ENCODE measurements at regions not wholly inside any gene's neighbourhood (a gene's known extent, or its start where the extent isn't known, plus 50 kb on each side); places are given as distances from the start of the nearest gene placed in this dataset.

DNA sequence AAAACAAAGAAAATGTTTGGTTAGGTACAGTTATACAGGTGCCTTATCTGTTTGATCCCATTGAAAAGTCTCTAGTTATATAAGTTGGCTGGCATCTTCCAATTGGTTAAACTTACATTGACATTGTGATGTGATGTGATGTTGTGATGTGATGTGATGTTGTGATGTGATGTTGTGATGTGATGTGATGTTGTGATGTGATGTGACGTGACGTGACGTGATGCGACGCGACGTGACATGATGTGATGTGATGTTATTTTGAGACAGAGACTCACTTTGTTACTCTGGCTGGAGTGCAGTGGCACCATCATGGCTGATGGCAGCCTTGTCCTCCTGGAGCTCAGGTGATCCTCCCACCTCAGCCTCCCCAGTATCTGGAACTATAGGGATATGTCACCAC is 507.6 kb downstream of the HAO1 start:
- no peaks in the 10 kb centered on the region for H3K9me2 ChIP-seq (replicated peaks; ENCODE audit: insufficient read depth, low read length)
- H3K27me3 ChIP-seq (replicated peaks; ENCODE audit: insufficient read depth, low read length), result no peaks in the 10 kb centered on the region
- no peaks in the 10 kb centered on the region for H4K20me1 ChIP-seq (ENCODE audit: insufficient read depth, low read length)
- H3F3A ChIP-seq (ENCODE audit: insufficient read depth, low read length), result no peaks in the 10 kb centered on the region
- no peak for TF ChIP-seq EZH2 (optimal IDR thresholded peaks at IDR 0.05; ENCODE audit: low read depth, low read length)
- TF ChIP-seq, protein P1, sequence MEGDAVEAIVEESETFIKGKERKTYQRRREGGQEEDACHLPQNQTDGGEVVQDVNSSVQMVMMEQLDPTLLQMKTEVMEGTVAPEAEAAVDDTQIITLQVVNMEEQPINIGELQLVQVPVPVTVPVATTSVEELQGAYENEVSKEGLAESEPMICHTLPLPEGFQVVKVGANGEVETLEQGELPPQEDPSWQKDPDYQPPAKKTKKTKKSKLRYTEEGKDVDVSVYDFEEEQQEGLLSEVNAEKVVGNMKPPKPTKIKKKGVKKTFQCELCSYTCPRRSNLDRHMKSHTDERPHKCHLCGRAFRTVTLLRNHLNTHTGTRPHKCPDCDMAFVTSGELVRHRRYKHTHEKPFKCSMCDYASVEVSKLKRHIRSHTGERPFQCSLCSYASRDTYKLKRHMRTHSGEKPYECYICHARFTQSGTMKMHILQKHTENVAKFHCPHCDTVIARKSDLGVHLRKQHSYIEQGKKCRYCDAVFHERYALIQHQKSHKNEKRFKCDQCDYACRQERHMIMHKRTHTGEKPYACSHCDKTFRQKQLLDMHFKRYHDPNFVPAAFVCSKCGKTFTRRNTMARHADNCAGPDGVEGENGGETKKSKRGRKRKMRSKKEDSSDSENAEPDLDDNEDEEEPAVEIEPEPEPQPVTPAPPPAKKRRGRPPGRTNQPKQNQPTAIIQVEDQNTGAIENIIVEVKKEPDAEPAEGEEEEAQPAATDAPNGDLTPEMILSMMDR (IDR thresholded peaks at IDR 0.05; ENCODE audit: low read length), result no peak
- TF ChIP-seq EZH2phosphoT487 (IDR thresholded peaks at IDR 0.05; ENCODE audit: low read length), result no peak
- no peak overlapping the region for H3K27ac ChIP-seq (ENCODE audit: low read length)
- no peaks in the 10 kb centered on the region for H3K79me2 ChIP-seq (ENCODE audit: low read length)
- H2AFZ ChIP-seq (ENCODE audit: low read length), result no peak overlapping the region
- DNase-seq, result no peak
- H3K9ac ChIP-seq (ENCODE audit: low read length), result no peak overlapping the region
- H3K36me3 ChIP-seq (replicated peaks; ENCODE audit: insufficient read depth, low read length), result no peaks in the 10 kb centered on the region
- no peak overlapping the region for H3K4me3 ChIP-seq (ENCODE audit: low read length)
- H3K4me1 ChIP-seq (ENCODE audit: low read length), result no peaks in the 10 kb centered on the region
- no peak overlapping the region for H3K4me2 ChIP-seq (ENCODE audit: low read depth, low read length)
- no peaks in the 10 kb centered on the region for H3K9me3 ChIP-seq (replicated peaks; ENCODE audit: insufficient read depth, low read length)

DNA sequence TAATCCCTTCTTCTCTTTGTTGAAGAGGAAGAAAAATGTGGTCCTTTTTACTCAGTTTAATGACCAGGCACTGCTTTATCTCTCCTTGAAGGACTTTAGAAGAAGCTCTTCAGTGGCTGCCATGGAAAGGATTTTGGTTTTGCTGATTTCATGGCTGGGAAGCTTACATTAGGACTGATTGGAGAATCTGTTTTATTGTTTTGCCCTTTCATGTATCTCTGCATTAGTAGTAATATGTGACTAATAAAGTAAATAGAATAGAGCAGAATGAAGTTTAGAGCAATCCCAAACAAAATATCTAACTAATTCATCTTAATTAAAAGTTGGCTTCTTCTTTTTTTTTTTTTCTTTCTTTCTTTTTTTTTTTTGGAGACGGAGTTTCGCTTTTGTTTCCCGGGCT is 502.9 kb downstream of the HAO1 start:
- no peaks in the 10 kb centered on the region for H3K9me2 ChIP-seq (replicated peaks; ENCODE audit: insufficient read depth, low read length)
- TF ChIP-seq EZH2 (optimal IDR thresholded peaks at IDR 0.05; ENCODE audit: low read depth, low read length) (no peak), EZH2phosphoT487 (IDR thresholded peaks at IDR 0.05; ENCODE audit: low read length) (no peak)
- TF ChIP-seq, protein P1 (IDR thresholded peaks at IDR 0.05; ENCODE audit: low read length), result no peak
- H3K9me3 ChIP-seq (replicated peaks; ENCODE audit: insufficient read depth, low read length), result no peaks in the 10 kb centered on the region
- no peaks in the 10 kb centered on the region for H3K36me3 ChIP-seq (replicated peaks; ENCODE audit: insufficient read depth, low read length)
- no peak overlapping the region for H3K27ac ChIP-seq (ENCODE audit: low read length)
- H4K20me1 ChIP-seq (ENCODE audit: insufficient read depth, low read length), result no peaks in the 10 kb centered on the region
- no peak overlapping the region for H3K9ac ChIP-seq (ENCODE audit: low read length)
- H3K27me3 ChIP-seq (replicated peaks; ENCODE audit: insufficient read depth, low read length), result no peaks in the 10 kb centered on the region
- H3F3A ChIP-seq (ENCODE audit: insufficient read depth, low read length), result no peaks in the 10 kb centered on the region
- H3K4me2 ChIP-seq (ENCODE audit: low read depth, low read length), result no peak overlapping the region
- H3K4me1 ChIP-seq (ENCODE audit: low read length), result no peaks in the 10 kb centered on the region
- no peak overlapping the region for H2AFZ ChIP-seq (ENCODE audit: low read length)
- H3K79me2 ChIP-seq (ENCODE audit: low read length), result no peaks in the 10 kb centered on the region
- no peak for DNase-seq
- H3K4me3 ChIP-seq (ENCODE audit: low read length), result no peak overlapping the region

DNA sequence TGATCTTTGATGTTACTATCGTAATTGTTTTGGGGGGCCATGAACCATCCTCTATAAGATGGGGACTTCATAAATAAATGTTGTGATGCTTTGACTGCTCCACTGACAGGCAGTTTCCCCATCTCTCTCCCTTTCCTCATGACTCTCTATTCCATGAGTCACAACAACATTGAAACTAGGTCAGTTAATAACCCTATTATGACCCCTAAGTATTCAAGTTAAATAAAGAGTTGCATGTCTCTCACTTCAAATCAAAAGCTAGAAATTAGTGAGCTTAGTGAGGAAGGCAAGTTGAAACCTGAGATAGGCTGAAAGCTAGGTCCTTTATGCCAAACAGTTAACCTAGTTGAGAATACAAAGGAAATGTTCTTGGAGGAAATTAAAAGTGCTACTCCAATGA is 491.0 kb downstream of the HAO1 start:
- H3K27me3 ChIP-seq (replicated peaks; ENCODE audit: insufficient read depth, low read length), result no peaks in the 10 kb centered on the region
- DNase-seq, result no peak
- H3K79me2 ChIP-seq (ENCODE audit: low read length), result no peaks in the 10 kb centered on the region
- H2AFZ ChIP-seq (ENCODE audit: low read length), result no peak overlapping the region
- H3F3A ChIP-seq (ENCODE audit: insufficient read depth, low read length), result no peaks in the 10 kb centered on the region
- no peaks in the 10 kb centered on the region for H3K9me2 ChIP-seq (replicated peaks; ENCODE audit: insufficient read depth, low read length)
- no peak overlapping the region for H3K4me3 ChIP-seq (ENCODE audit: low read length)
- H3K9ac ChIP-seq (ENCODE audit: low read length), result no peak overlapping the region
- H3K36me3 ChIP-seq (replicated peaks; ENCODE audit: insufficient read depth, low read length), result no peaks in the 10 kb centered on the region
- H3K27ac ChIP-seq (ENCODE audit: low read length), result no peak overlapping the region
- H3K9me3 ChIP-seq (replicated peaks; ENCODE audit: insufficient read depth, low read length), result no peaks in the 10 kb centered on the region
- H3K4me2 ChIP-seq (ENCODE audit: low read depth, low read length), result no peak overlapping the region
- no peaks in the 10 kb centered on the region for H3K4me1 ChIP-seq (ENCODE audit: low read length)
- no peaks in the 10 kb centered on the region for H4K20me1 ChIP-seq (ENCODE audit: insufficient read depth, low read length)
- TF ChIP-seq, protein P1 (IDR thresholded peaks at IDR 0.05; ENCODE audit: low read length), result no peak
- no peak for TF ChIP-seq EZH2 (optimal IDR thresholded peaks at IDR 0.05; ENCODE audit: low read depth, low read length)
- no peak for TF ChIP-seq EZH2phosphoT487 (IDR thresholded peaks at IDR 0.05; ENCODE audit: low read length)
